ENCODE measurements at regions not wholly inside any gene's neighbourhood (a gene's known extent, or its start where the extent isn't known, plus 50 kb on each side); places are given as distances from the start of the nearest gene placed in this dataset.

DNA sequence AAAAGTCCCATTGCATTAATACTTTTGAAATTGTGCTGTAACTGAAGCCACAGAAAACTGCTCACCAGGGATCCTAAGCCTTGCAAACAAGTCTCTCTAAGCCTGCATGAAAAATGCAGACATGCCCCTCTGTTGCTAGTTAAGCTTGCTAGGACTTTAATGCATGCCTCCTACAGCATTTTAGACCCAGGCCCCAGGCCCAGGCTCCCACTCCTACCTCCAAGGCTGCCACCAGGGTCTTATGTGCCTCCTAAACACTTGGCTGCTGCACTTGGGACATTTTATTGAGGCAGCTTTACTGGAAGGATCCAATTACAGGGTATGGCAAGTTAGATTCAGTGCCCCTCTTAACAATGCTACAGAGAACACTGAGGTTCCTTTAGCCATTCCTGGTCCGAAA, 467.3 kb upstream of the CLINT1 start:
- TF ChIP-seq, protein P1, sequence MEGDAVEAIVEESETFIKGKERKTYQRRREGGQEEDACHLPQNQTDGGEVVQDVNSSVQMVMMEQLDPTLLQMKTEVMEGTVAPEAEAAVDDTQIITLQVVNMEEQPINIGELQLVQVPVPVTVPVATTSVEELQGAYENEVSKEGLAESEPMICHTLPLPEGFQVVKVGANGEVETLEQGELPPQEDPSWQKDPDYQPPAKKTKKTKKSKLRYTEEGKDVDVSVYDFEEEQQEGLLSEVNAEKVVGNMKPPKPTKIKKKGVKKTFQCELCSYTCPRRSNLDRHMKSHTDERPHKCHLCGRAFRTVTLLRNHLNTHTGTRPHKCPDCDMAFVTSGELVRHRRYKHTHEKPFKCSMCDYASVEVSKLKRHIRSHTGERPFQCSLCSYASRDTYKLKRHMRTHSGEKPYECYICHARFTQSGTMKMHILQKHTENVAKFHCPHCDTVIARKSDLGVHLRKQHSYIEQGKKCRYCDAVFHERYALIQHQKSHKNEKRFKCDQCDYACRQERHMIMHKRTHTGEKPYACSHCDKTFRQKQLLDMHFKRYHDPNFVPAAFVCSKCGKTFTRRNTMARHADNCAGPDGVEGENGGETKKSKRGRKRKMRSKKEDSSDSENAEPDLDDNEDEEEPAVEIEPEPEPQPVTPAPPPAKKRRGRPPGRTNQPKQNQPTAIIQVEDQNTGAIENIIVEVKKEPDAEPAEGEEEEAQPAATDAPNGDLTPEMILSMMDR (conservative IDR thresholded peaks at IDR 0.05 in 1 of 2, IDR thresholded peaks at IDR 0.05 in 1 of 2; ENCODE audit: low read depth in 1 of 2, low read length in 2 of 2) = no peak
- no peak for TF ChIP-seq EZH2 (IDR thresholded peaks at IDR 0.05; ENCODE audit: low read length, missing control alignments)
